OCI-LY7 (cell line): ENCODE measurements at regions not wholly inside any gene's neighbourhood (a gene's known extent, or its start where the extent isn't known, plus 50 kb on each side); places are given as distances from the start of the nearest gene placed in this dataset.
"Not testable (repeated sequence)": the region's sequence is repeated elsewhere in the genome, so short reads cannot be mapped to it uniquely, and the experiment has no call there.

Source experiments
- BruUV-seq: library from RNA; stranded (reverse); fragments of 400-500 nt; replicated peaks from 2 replicates; lab custom pipeline; 2021; lab: Mats Ljungman, UMichigan
- CTCF ChIA-PET: fragments of 300-600 bp; sonication (Branson Sonifier 250); formaldehyde crosslinking; loops from one replicate; lab custom pipeline; 2022; ENCODE audit warnings: antibody characterized with exemption; ENCODE audit not compliant: unreplicated experiment; lab: Charles Lee
- POLR2A ChIA-PET: fragments of 300-600 bp; sonication (Branson Sonifier 250); formaldehyde crosslinking; loops from one replicate; lab custom pipeline; 2022; ENCODE audit warnings: antibody characterized with exemption; lab: Charles Lee
- DNase-seq: peaks from one replicate; pipeline ENCODE4 v3.0.0-alpha.2; 2015; ENCODE audit warnings: low spot score
- H2AFZ ChIP-seq: fragments of 200-600 bp; sonication (generic), shearing (Covaris generic); 2 replicates; pipeline ENCODE4 v1.6.1; 2014; ENCODE audit warnings: mild to moderate bottlenecking, antibody characterized with exemption, low read length, moderate library complexity
- H3K27ac ChIP-seq: fragments of 200-600 bp; sonication (generic); 2 replicates; pipeline ENCODE4 v1.5.1; 2014; ENCODE audit warnings: mixed run types, low read depth, mild to moderate bottlenecking, moderate library complexity, low read length, inconsistent platforms; ENCODE audit not compliant: poor library complexity, severe bottlenecking
- H3K36me3 ChIP-seq: fragments of 200-600 bp; sonication (generic); 2 replicates; pipeline ENCODE4 v1.6.1; 2014; ENCODE audit warnings: mild to moderate bottlenecking, antibody characterized with exemption, low read length, moderate library complexity, mixed read lengths; ENCODE audit not compliant: insufficient read depth
- H3K4me1 ChIP-seq: fragments of 200-600 bp; sonication (generic); 2 replicates; pipeline ENCODE4 v1.5.1; 2014; ENCODE audit warnings: mild to moderate bottlenecking, low read length; ENCODE audit not compliant: insufficient read depth, poor library complexity, severe bottlenecking
- H3K4me2 ChIP-seq: fragments of 200-600 bp; sonication (generic); 2 replicates; pipeline ENCODE4 v1.6.1; 2014; ENCODE audit warnings: mild to moderate bottlenecking, low read length
- H3K4me3 ChIP-seq: fragments of 200-600 bp; sonication (generic); 2 replicates; pipeline ENCODE4 v1.5.1; 2014; ENCODE audit warnings: mild to moderate bottlenecking, low read depth, low read length; ENCODE audit not compliant: poor library complexity, severe bottlenecking
- H3K79me2 ChIP-seq: fragments of 200-600 bp; sonication (generic); 2 replicates; pipeline ENCODE4 v1.6.1; 2016; ENCODE audit warnings: low read depth, mild to moderate bottlenecking, low read length, moderate library complexity, mixed read lengths; ENCODE audit not compliant: insufficient read depth
- H3K9me2 ChIP-seq: fragments of 200-600 bp; sonication (generic); 2 replicates; pipeline ENCODE4 v1.6.1; 2016; ENCODE audit warnings: mild to moderate bottlenecking, low read length, mixed read lengths; ENCODE audit not compliant: insufficient read depth
- H3K9me3 ChIP-seq: fragments of 200-600 bp; sonication (generic); 2 replicates; pipeline ENCODE4 v1.6.1; 2014; ENCODE audit warnings: mild to moderate bottlenecking, mixed run types, low read length, mixed read lengths
- H4K20me1 ChIP-seq: fragments of 200-600 bp; sonication (generic); 2 replicates; pipeline ENCODE4 v1.6.1; 2014; ENCODE audit warnings: mild to moderate bottlenecking, antibody characterized with exemption, low read length, moderate library complexity, mixed read lengths; ENCODE audit not compliant: insufficient read depth
- EZH2phosphoT487 ChIP-seq: fragments of 200-600 bp; sonication (generic); IDR thresholded peaks from 2 replicates; pipeline ENCODE4 v1.6.1; 2018; ENCODE audit warnings: low read depth, borderline replicate concordance, mild to moderate bottlenecking, mixed run types, antibody characterized with exemption, low read length, moderate library complexity, mixed read lengths
- intact Hi-C: fragments of 100-400 bp; cut with micrococcal nuclease; formaldehyde crosslinking; loops from one replicate; pipeline ENCODE4 v1.10.0; 2022; ENCODE audit not compliant: unreplicated experiment
- TF ChIP-seq, protein P1 (sequence below): fragments of 200-600 bp; sonication (generic); conservative IDR thresholded peaks from 2 replicates; pipeline ENCODE4 v1.5.1; 2014; ENCODE audit warnings: mild to moderate bottlenecking, antibody characterized with exemption, low read length, moderate library complexity, mixed read lengths

DNA sequence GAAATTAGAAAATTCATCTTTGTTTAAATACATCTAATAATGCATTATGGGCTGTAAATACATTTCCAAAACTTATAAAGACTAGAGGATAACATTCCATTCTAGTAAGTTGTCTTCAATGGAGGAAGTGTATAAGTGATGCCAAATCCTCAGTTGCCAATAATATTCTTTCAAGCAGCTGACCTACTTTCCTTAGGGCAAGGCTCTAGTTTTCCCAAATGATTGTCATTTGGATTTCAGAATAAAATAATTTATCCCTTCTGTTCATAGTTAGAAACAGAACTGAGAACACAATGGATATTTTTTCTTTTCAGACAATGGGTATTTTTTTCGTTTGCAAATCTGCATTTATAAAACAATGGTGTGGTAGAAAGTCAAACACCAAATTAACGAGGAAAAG lies 354.9 kb upstream of the ADAMTS5 start:
- no peaks in the 10 kb centered on the region for H3K9me2 ChIP-seq
- POLR2A ChIA-PET = interaction anchor here (0.5 kb wide), 1 partner anchor 12 kb away, joined by 3 read pairs; no protein-coding TSS in a partner anchor

DNA sequence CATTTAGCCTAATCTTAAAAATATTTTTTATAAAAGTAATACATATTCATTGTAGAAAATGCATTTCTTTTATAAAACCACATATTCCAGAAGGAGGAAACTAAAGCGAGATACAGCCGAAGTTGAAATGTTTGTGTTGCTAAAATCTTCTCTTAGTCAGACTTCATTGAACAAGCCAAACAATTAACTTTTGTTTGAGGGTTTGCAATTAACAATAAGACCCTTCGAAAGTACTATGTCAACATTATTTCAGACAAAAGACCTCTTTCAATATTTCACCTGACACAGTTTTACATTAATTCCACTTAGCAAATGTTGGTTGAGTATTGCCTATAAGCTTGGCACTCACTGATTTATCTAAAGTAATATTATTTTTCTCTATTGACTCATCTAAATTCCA lies 354.0 kb upstream of the ADAMTS5 start:
- Histone ChIP-seq H2AFZ (no peak overlapping the region), H3K9me3 (peaks cover 13% of the 10 kb centered on the region; the same call in 1 of the 2 replicates), H3K4me3 (no peak overlapping the region), H3K36me3 (no peaks in the 10 kb centered on the region), H3K4me1 (no peaks in the 10 kb centered on the region), H4K20me1 (no peaks in the 10 kb centered on the region), H3K27ac (no peak overlapping the region), H3K4me2 (no peak overlapping the region), H3K9me2 (no peaks in the 10 kb centered on the region), H3K79me2 (no peaks in the 10 kb centered on the region)
- BruUV-seq = no TSS peak
- TF ChIP-seq, protein P1, sequence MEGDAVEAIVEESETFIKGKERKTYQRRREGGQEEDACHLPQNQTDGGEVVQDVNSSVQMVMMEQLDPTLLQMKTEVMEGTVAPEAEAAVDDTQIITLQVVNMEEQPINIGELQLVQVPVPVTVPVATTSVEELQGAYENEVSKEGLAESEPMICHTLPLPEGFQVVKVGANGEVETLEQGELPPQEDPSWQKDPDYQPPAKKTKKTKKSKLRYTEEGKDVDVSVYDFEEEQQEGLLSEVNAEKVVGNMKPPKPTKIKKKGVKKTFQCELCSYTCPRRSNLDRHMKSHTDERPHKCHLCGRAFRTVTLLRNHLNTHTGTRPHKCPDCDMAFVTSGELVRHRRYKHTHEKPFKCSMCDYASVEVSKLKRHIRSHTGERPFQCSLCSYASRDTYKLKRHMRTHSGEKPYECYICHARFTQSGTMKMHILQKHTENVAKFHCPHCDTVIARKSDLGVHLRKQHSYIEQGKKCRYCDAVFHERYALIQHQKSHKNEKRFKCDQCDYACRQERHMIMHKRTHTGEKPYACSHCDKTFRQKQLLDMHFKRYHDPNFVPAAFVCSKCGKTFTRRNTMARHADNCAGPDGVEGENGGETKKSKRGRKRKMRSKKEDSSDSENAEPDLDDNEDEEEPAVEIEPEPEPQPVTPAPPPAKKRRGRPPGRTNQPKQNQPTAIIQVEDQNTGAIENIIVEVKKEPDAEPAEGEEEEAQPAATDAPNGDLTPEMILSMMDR = no peak
- DNase-seq = no peak
- POLR2A ChIA-PET = no interaction called here
- intact Hi-C loops = no loop called here
- CTCF ChIA-PET = no interaction called here

More for the DNA sequence above, 354.9 kb upstream of the ADAMTS5 start:
- Histone ChIP-seq H3K36me3 (no peaks in the 10 kb centered on the region), H3K4me3 (no peak overlapping the region), H3K9me3 (peaks cover 16% of the 10 kb centered on the region; the same call in 1 of the 2 replicates), H3K4me1 (no peaks in the 10 kb centered on the region), H3K79me2 (no peaks in the 10 kb centered on the region), H2AFZ (no peak overlapping the region), H3K27ac (no peak overlapping the region), H3K4me2 (no peak overlapping the region), H4K20me1 (no peaks in the 10 kb centered on the region)
- TF ChIP-seq EZH2phosphoT487 = no peak
- TF ChIP-seq, protein P1 = no peak
- BruUV-seq = no TSS peak
- CTCF ChIA-PET = no interaction called here
- DNase-seq = no peak
- intact Hi-C loops = no loop called here

DNA sequence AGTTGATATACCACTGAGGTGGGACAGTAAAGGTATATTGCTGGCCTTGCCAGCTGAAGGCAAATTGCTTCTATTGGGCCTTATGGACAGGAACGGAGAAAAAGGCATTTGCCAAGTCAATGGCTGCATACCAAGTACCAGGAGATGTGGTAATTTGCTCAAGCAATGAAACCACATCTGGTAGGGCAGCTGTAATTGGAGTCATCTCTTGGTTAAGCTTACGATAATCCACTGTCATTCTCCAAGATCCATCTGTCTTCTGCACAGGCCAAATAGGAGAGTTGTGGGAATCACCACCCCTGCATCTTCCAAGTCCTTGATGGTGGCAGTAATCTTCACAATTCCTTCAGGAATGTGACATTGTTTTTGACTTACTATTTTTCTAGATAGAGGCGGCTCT lies 350.7 kb upstream of the ADAMTS5 start:
- H3K27ac ChIP-seq, intact Hi-C loops, H3K36me3 ChIP-seq, H3K4me3 ChIP-seq, H3K9me2 ChIP-seq, CTCF ChIA-PET, H4K20me1 ChIP-seq, H2AFZ ChIP-seq, BruUV-seq, H3K4me2 ChIP-seq, H3K4me1 ChIP-seq, H3K79me2 ChIP-seq, DNase-seq: not testable (repeated sequence)
- POLR2A ChIA-PET = interaction anchor here (0.6 kb wide), 1 partner anchor 30 kb away, joined by 4 read pairs; no protein-coding TSS in a partner anchor
- H3K9me3 ChIP-seq = peaks cover 24% of the 10 kb centered on the region; the same call in 1 of the 2 replicates
